ENCODE measurements at regions not wholly inside any gene's neighbourhood (a gene's known extent, or its start where the extent isn't known, plus 50 kb on each side); places are given as distances from the start of the nearest gene placed in this dataset.

GRCh38 chr10:113304726-113305125 lies 248.1 kb upstream of the HABP2 start:
- no peak for ATAC-seq
- 68 to 81% (median 71%) methylated on average over 5 of the region's 5 CpGs for WGBS, 3 donors

GRCh38 chr10:113305871-113306270 lies 247.0 kb upstream of the HABP2 start:
- TF ChIP-seq CTCF (IDR thresholded peaks at IDR 0.05): no peak
- no peaks in the 10 kb centered on the region for H3K27me3 ChIP-seq (ENCODE audit: insufficient read depth in 3 of 3, low read length in 2 of 3)
- WGBS, 3 donors: 55 to 58% (median 57%) methylated on average over 5 of the region's 5 CpGs

More at GRCh38 chr10:113304726-113305125, 248.1 kb upstream of the HABP2 start:
- Histone ChIP-seq H3K36me3 (ENCODE audit: insufficient read depth in 1 of 2, low read depth in 1 of 2) (no peaks in the 10 kb centered on the region), H3K9me3 (no peaks in the 10 kb centered on the region), H3K27me3 (ENCODE audit: insufficient read depth in 3 of 3, low read length in 2 of 3) (no peaks in the 10 kb centered on the region), H3K27ac (no peak overlapping the region), H3K4me1 (no peaks in the 10 kb centered on the region), H3K4me3 (no peak overlapping the region)
- TF ChIP-seq CTCF (IDR thresholded peaks at IDR 0.05): no peak
- no peak for DNase-seq
- intact Hi-C loops (cut with DNase I): no loop called here

GRCh38 chr10:113309791-113310190 lies 243.1 kb upstream of the HABP2 start:
- no peaks in the 10 kb centered on the region for H3K9me3 ChIP-seq
- no peaks in the 10 kb centered on the region for H3K36me3 ChIP-seq (ENCODE audit: insufficient read depth in 1 of 2, low read depth in 1 of 2)
- DNase-seq: no peak
- no peaks in the 10 kb centered on the region for H3K4me1 ChIP-seq
- no peak overlapping the region for H3K27ac ChIP-seq
- no peaks in the 10 kb centered on the region for H3K27me3 ChIP-seq (ENCODE audit: insufficient read depth in 3 of 3, low read length in 2 of 3)
- 91 to 95% (median 92%) methylated on average over 4 of the region's 4 CpGs for WGBS, 3 donors
- no peak for TF ChIP-seq CTCF (IDR thresholded peaks at IDR 0.05)
- intact Hi-C loops (cut with DNase I): no loop called here
- ATAC-seq: no peak
- no peak overlapping the region for H3K4me3 ChIP-seq

More at GRCh38 chr10:113305871-113306270, 247.0 kb upstream of the HABP2 start:
- DNase-seq (no peak), ATAC-seq (no peak)
- Histone ChIP-seq H3K4me3 (no peak overlapping the region), H3K4me1 (no peaks in the 10 kb centered on the region), H3K36me3 (ENCODE audit: insufficient read depth in 1 of 2, low read depth in 1 of 2) (no peaks in the 10 kb centered on the region), H3K9me3 (no peaks in the 10 kb centered on the region), H3K27ac (no peak overlapping the region)
- intact Hi-C loops (cut with DNase I): no loop called here

GRCh38 chr10:113310347-113310746 lies 242.5 kb upstream of the HABP2 start:
- Histone ChIP-seq H3K27ac (no peak overlapping the region), H3K4me1 (no peaks in the 10 kb centered on the region), H3K9me3 (no peaks in the 10 kb centered on the region), H3K4me3 (no peak overlapping the region), H3K36me3 (ENCODE audit: insufficient read depth in 1 of 2, low read depth in 1 of 2) (no peaks in the 10 kb centered on the region), H3K27me3 (ENCODE audit: insufficient read depth in 3 of 3, low read length in 2 of 3) (no peaks in the 10 kb centered on the region)
- ATAC-seq: no peak
- intact Hi-C loops (cut with DNase I): no loop called here
- TF ChIP-seq CTCF (IDR thresholded peaks at IDR 0.05): no peak
- no peak for DNase-seq
- WGBS, 3 donors: 67 to 72% (median 72%) methylated on average over 7 of the region's 7 CpGs

GRCh38 chr10:113313048-113313602 lies 239.7 kb upstream of the HABP2 start:
- Histone ChIP-seq H3K27me3 (ENCODE audit: insufficient read depth in 3 of 3, low read length in 2 of 3) (peaks cover 0 to 6% (median 0%) of the 10 kb centered on the region in 3 donors), H3K4me1 (no peaks in the 10 kb centered on the region), H3K4me3 (no peak overlapping the region), H3K27ac (no peak overlapping the region), H3K9me3 (no peaks in the 10 kb centered on the region), H3K36me3 (ENCODE audit: insufficient read depth in 1 of 2, low read depth in 1 of 2) (no peaks in the 10 kb centered on the region)
- intact Hi-C loops (cut with DNase I): no loop called here
- DNase-seq (no peak), ATAC-seq (no peak)
- WGBS, 3 donors: 94 to 97% (median 96%) methylated on average over 5 of the region's 5 CpGs
- no peak for TF ChIP-seq CTCF (IDR thresholded peaks at IDR 0.05)

Data from psoas muscle (tissue), 7 donors.